ENCODE measurements at regions not wholly inside any gene's neighbourhood (a gene's known extent, or its start where the extent isn't known, plus 50 kb on each side); places are given as distances from the start of the nearest gene placed in this dataset.
A peak's percentile ranks its signal among the peaks of the same experiment; 100 is the strongest.

GRCh38 chr5:37889612-37890317 lies 49.9 kb upstream of the GDNF start:
- dilution Hi-C loops (cut with HindIII; ENCODE audit: low sequenced_read_pairs, unreplicated experiment), result no loop called here

More at GRCh38 chr5:37889612-37890317, 49.9 kb upstream of the GDNF start:
- peak overlapping the region; percentile 88 for H2AK9ac ChIP-seq (replicated peaks; ENCODE audit: low read depth, low read length, poor library complexity)
- TF ChIP-seq NFE2L2 (IDR thresholded peaks at IDR 0.05; ENCODE audit: low read depth, low read length) (peak; percentile 21; the same call in 1 of the 2 replicates), RFX5 (IDR thresholded peaks at IDR 0.05; ENCODE audit: low read depth, low read length) (no peak), CEBPB (IDR thresholded peaks at IDR 0.05; ENCODE audit: low read depth, low read length) (peak; percentile 88), BHLHE40 (IDR thresholded peaks at IDR 0.05; ENCODE audit: low read depth, low read length) (peak; percentile 24; the same call in 1 of the 2 replicates), USF2 (IDR thresholded peaks at IDR 0.05; ENCODE audit: low read depth, low read length) (peak; percentile 83), RCOR1 (IDR thresholded peaks at IDR 0.05; ENCODE audit: insufficient replicate concordance, low read length) (peak; percentile 69), SMC3 (IDR thresholded peaks at IDR 0.05; ENCODE audit: low read depth, low read length) (no peak), MAZ (IDR thresholded peaks at IDR 0.05; ENCODE audit: borderline replicate concordance, low read depth, low read length) (0 out of 2 replicates have a peak, but pooled peaks have one; percentile 24), MXI1 (IDR thresholded peaks at IDR 0.05; ENCODE audit: borderline replicate concordance, low read depth, low read length) (no peak)
- ATAC-seq (ENCODE audit: low read depth) (peak; percentile 82), DNase-seq (peak; percentile 88)
- in situ Hi-C loops (cut with MboI; ENCODE audit: low sequenced_read_pairs) (no loop called here), intact Hi-C loops (cut with micrococcal nuclease) (no loop called here)
- ChIA-PET CTCF (interaction anchor here (1.0 to 1.1 kb wide), 2 partner anchors 15 to 44 kb away, joined by 3 read pairs; no protein-coding TSS in a partner anchor), POLR2A (ENCODE audit: unreplicated experiment) (interaction anchor here (1.1 kb wide), 1 partner anchor 51 kb away, joined by 3 read pairs; no protein-coding TSS in a partner anchor)
- H3K4ac ChIP-seq (ENCODE audit: low read depth, low read length), result peak overlapping the region; percentile 85
- H4K91ac ChIP-seq (ENCODE audit: insufficient read depth, low read depth, low read length), result peak overlapping the region; percentile 50
- BruUV-seq (replicated peaks), result no TSS peak
- peak overlapping the region; percentile 67 for H2BK20ac ChIP-seq (ENCODE audit: low read depth, low read length)
- H2BK120ac ChIP-seq (ENCODE audit: low read depth, low read length), result peak overlapping the region; percentile 62
- no peak overlapping the region for H3K4me3 ChIP-seq (ENCODE audit: insufficient read depth, low read depth, low read length)
- H3K56ac ChIP-seq (ENCODE audit: extremely low read depth, insufficient read depth, low read length), result no peak overlapping the region
- peaks cover 14% of the 10 kb centered on the region for H3K9me1 ChIP-seq (ENCODE audit: insufficient read depth, low read length)
- H3K4me1 ChIP-seq (ENCODE audit: control insufficient read depth, insufficient read depth, low read length), result peaks cover 9% of the 10 kb centered on the region
- no peaks in the 10 kb centered on the region for H4K20me1 ChIP-seq (ENCODE audit: insufficient read depth, low read length)
- no peak overlapping the region for H3K4me2 ChIP-seq (ENCODE audit: low read depth, low read length)
- H4K5ac ChIP-seq (ENCODE audit: low read depth, low read length), result peak overlapping the region; percentile 80; the same call in 1 of the 2 replicates
- H2BK15ac ChIP-seq (ENCODE audit: low read depth, low read length), result peak overlapping the region; percentile 92; the same call in 2 of the 3 replicates
- peak overlapping the region; percentile 84 for H2AFZ ChIP-seq (replicated peaks; ENCODE audit: low read length, poor library complexity)
- H2BK5ac ChIP-seq (ENCODE audit: low read depth, low read length, poor library complexity, severe bottlenecking), result peak overlapping the region; percentile 63
- peak overlapping the region; percentile 54 for H2AK5ac ChIP-seq (ENCODE audit: low read depth, low read length)
- H3K23ac ChIP-seq (ENCODE audit: low read depth, low read length), result no peak overlapping the region
- no peaks in the 10 kb centered on the region for H3K36me3 ChIP-seq (ENCODE audit: control insufficient read depth, insufficient read depth, low read length)
- H3K27me3 ChIP-seq (ENCODE audit: control insufficient read depth, insufficient read depth, low read length), result 0 out of 2 replicates have a peak, but pooled peaks cover 2% of the 10 kb centered on the region
- no peaks in the 10 kb centered on the region for H3K79me1 ChIP-seq (ENCODE audit: low read depth in 1 of 2, low read length in 2 of 2)
- no peaks in the 10 kb centered on the region for H3K9me3 ChIP-seq (ENCODE audit: control insufficient read depth, insufficient read depth, low read length)
- peak overlapping the region; percentile 68 for H3K18ac ChIP-seq (ENCODE audit: low read depth, low read length)
- WGBS, 2 experiments (ENCODE audit: extremely low coverage in 2 of 2, insufficient read length in 1 of 2), result 83% methylated on average over 1 of the region's 8 CpGs; no CpG with 5 or more reads in 1 of the 2 experiments
- H4K8ac ChIP-seq (ENCODE audit: low read depth in 2 of 2, low read length in 2 of 2), result peak overlapping the region; percentile 29 to 57; a peak in 2 of 4 replicates
- no peak overlapping the region for H3K27ac ChIP-seq (ENCODE audit: insufficient read depth, low read length)
- peak overlapping the region; percentile 74; the same call in 1 of the 2 replicates for H3K14ac ChIP-seq (replicated peaks; ENCODE audit: low read depth, low read length)
- no peak overlapping the region for H3K9ac ChIP-seq (ENCODE audit: low read depth, low read length)
